PC-3 (cell line): ENCODE measurements at regions not wholly inside any gene's neighbourhood (a gene's known extent, or its start where the extent isn't known, plus 50 kb on each side); places are given as distances from the start of the nearest gene placed in this dataset.

Experiments used
- CTCF ChIP-seq: fragments of 300-600 bp; sonication (generic); conservative IDR thresholded peaks from 2 replicates; pipeline ENCODE4 v1.5.1; 2017; ENCODE audit warnings: antibody characterized with exemption, low read depth, mild to moderate bottlenecking, low read length
- EZH2 ChIP-seq: fragments of 300-600 bp; sonication (generic); IDR thresholded peaks from one replicate; pipeline ENCODE4 v1.6.1; 2017; ENCODE audit warnings: antibody characterized with exemption, mild to moderate bottlenecking, low read length; ENCODE audit not compliant: unreplicated experiment
- EZH2phosphoT487 ChIP-seq: fragments of 300-600 bp; sonication (generic); IDR thresholded peaks from 2 replicates; pipeline ENCODE4 v1.6.1; 2018; ENCODE audit warnings: mild to moderate bottlenecking, antibody characterized with exemption, low read length, borderline replicate concordance

GRCh38 chr16:51523400-51523799, 372.3 kb upstream of the SALL1 start:
- no peak for TF ChIP-seq CTCF
- no peak for TF ChIP-seq EZH2
- no peak for TF ChIP-seq EZH2phosphoT487
